HS-5 (cell line): ENCODE measurements at regions not wholly inside any gene's neighbourhood (a gene's known extent, or its start where the extent isn't known, plus 50 kb on each side); places are given as distances from the start of the nearest gene placed in this dataset.
A peak's percentile ranks its signal among the peaks of the same experiment; 100 is the strongest.

Experiments used
- DNase-seq: peaks from one replicate; pipeline ENCODE4 v3.0.0-alpha.2; 2012; ENCODE audit warnings: low read depth

GRCh38 chr7:88700725-88701124, 58.8 kb upstream of the ZNF804B start:
- DNase-seq = no peak

GRCh38 chr7:88694207-88694606, 65.3 kb upstream of the ZNF804B start:
- no peak for DNase-seq

- no peak for DNase-seq
These were observed 66.4 kb upstream of the ZNF804B start for GRCh38 chr7:88693131-88693530.

GRCh38 chr7:88692493-88692892, 67.0 kb upstream of the ZNF804B start:
- DNase-seq = no peak

GRCh38 chr7:88689821-88690220, 69.7 kb upstream of the ZNF804B start:
- no peak for DNase-seq

- no peak for DNase-seq
These were observed 71.3 kb upstream of the ZNF804B start for GRCh38 chr7:88688222-88688621.

- no peak for DNase-seq
These were observed 72.9 kb upstream of the ZNF804B start for GRCh38 chr7:88686468-88687229.

- DNase-seq = no peak
These were observed 77.8 kb upstream of the ZNF804B start for GRCh38 chr7:88681682-88682081.

GRCh38 chr7:88670536-88670935, 89.0 kb upstream of the ZNF804B start:
- DNase-seq = no peak

GRCh38 chr7:88669913-88670312, 89.6 kb upstream of the ZNF804B start:
- DNase-seq = no peak

- no peak for DNase-seq
These were observed 90.9 kb upstream of the ZNF804B start for GRCh38 chr7:88668591-88668990.

GRCh38 chr7:88666626-88667025, 92.9 kb upstream of the ZNF804B start:
- no peak for DNase-seq

GRCh38 chr7:88665892-88666514, 93.5 kb upstream of the ZNF804B start:
- no peak for DNase-seq

- DNase-seq = peak; percentile 34
These were observed 94.8 kb upstream of the ZNF804B start for GRCh38 chr7:88664630-88665233.

GRCh38 chr7:88661921-88662320, 97.6 kb upstream of the ZNF804B start:
- DNase-seq = no peak

- no peak for DNase-seq
These were observed 111.7 kb upstream of the ZNF804B start for GRCh38 chr7:88647825-88648224.

GRCh38 chr7:88638583-88638982, 120.9 kb upstream of the ZNF804B start:
- DNase-seq = no peak

GRCh38 chr7:88637795-88638194, 121.7 kb upstream of the ZNF804B start:
- DNase-seq = no peak

GRCh38 chr7:88635149-88635548, 124.4 kb upstream of the ZNF804B start:
- no peak for DNase-seq

- no peak for DNase-seq
These were observed 129.9 kb upstream of the ZNF804B start for GRCh38 chr7:88629559-88629958.

GRCh38 chr7:88628363-88629085, 131.0 kb upstream of the ZNF804B start:
- no peak for DNase-seq

- DNase-seq = no peak
These were observed 142.3 kb upstream of the ZNF804B start for GRCh38 chr7:88617185-88617584.

- DNase-seq = no peak
These were observed 144.2 kb upstream of the ZNF804B start for GRCh38 chr7:88615336-88615735.
